ENCODE measurements at regions not wholly inside any gene's neighbourhood (a gene's known extent, or its start where the extent isn't known, plus 50 kb on each side); places are given as distances from the start of the nearest gene placed in this dataset.

- WGBS, 2 donors = 57 to 59% methylated on average over 10 of the region's 10 CpGs
- no peak overlapping the region for H3K27ac ChIP-seq
- no peaks in the 10 kb centered on the region for H3K27me3 ChIP-seq
- FAIRE-seq (no peak), DNase-seq (peak in 1 of 6 donors; percentile 12), ATAC-seq (no peak)
- no peak overlapping the region for H3K4me3 ChIP-seq
- no peaks in the 10 kb centered on the region for H3K4me1 ChIP-seq
- no peaks in the 10 kb centered on the region for H3K9me3 ChIP-seq
- TF ChIP-seq CTCF (IDR thresholded peaks at IDR 0.05) = no peak
- H3K36me3 ChIP-seq = no peaks in the 10 kb centered on the region
- intact Hi-C loops (cut with DNase I) = no loop called here
Observed at GRCh38 chrX:98380556-98380955, 1496.8 kb downstream of the RPA4 start.

- no peaks in the 10 kb centered on the region for H3K4me1 ChIP-seq
- FAIRE-seq (no peak), DNase-seq (no peak), ATAC-seq (no peak)
- TF ChIP-seq CTCF (IDR thresholded peaks at IDR 0.05) = no peak
- no peaks in the 10 kb centered on the region for H3K36me3 ChIP-seq
- H3K9me3 ChIP-seq = no peaks in the 10 kb centered on the region
- H3K27me3 ChIP-seq = peaks cover 0 to 7% (median 0%) of the 10 kb centered on the region in 4 donors
- WGBS, 2 donors = 28 to 38% methylated on average over 1 of the region's 1 CpG
- no peak overlapping the region for H3K4me3 ChIP-seq
- H3K27ac ChIP-seq = no peak overlapping the region
- intact Hi-C loops (cut with DNase I) = no loop called here
Observed at GRCh38 chrX:98398542-98398941, 1514.8 kb downstream of the RPA4 start.

GRCh38 chrX:98405376-98405775 is 1521.7 kb downstream of the RPA4 start:
- 13 to 15% methylated on average over 1 of the region's 1 CpG for WGBS, 2 donors
- intact Hi-C loops (cut with DNase I) = no loop called here
- no peak overlapping the region for H3K27ac ChIP-seq
- H3K9me3 ChIP-seq = no peaks in the 10 kb centered on the region
- TF ChIP-seq CTCF (IDR thresholded peaks at IDR 0.05) = no peak
- H3K4me3 ChIP-seq = no peak overlapping the region
- peaks cover 0 to 10% (median 0%) of the 10 kb centered on the region in 4 donors for H3K27me3 ChIP-seq
- no peaks in the 10 kb centered on the region for H3K4me1 ChIP-seq
- no peaks in the 10 kb centered on the region for H3K36me3 ChIP-seq
- peak in 2 of 4 donors; percentile 19 to 24 for ATAC-seq
- FAIRE-seq = no peak
- no peak for DNase-seq

- intact Hi-C loops (cut with DNase I) = no loop called here
- no peak for DNase-seq
- no peak for ATAC-seq
- 65 to 70% methylated on average over 4 of the region's 4 CpGs for WGBS, 2 donors
- no peaks in the 10 kb centered on the region for H3K4me1 ChIP-seq
- no peak overlapping the region for H3K4me3 ChIP-seq
- no peak for FAIRE-seq
- peaks cover 0 to 15% (median 0%) of the 10 kb centered on the region in 4 donors for H3K27me3 ChIP-seq
- no peak for TF ChIP-seq CTCF (IDR thresholded peaks at IDR 0.05)
- no peaks in the 10 kb centered on the region for H3K36me3 ChIP-seq
- H3K27ac ChIP-seq = no peak overlapping the region
- H3K9me3 ChIP-seq = no peaks in the 10 kb centered on the region
Observed at GRCh38 chrX:98407584-98407983, 1523.9 kb downstream of the RPA4 start.

- Histone ChIP-seq H3K4me3 (no peak overlapping the region), H3K4me1 (no peaks in the 10 kb centered on the region), H3K27me3 (peaks cover 0 to 15% (median 0%) of the 10 kb centered on the region in 4 donors), H3K36me3 (no peaks in the 10 kb centered on the region), H3K27ac (no peak overlapping the region), H3K9me3 (no peaks in the 10 kb centered on the region)
- ATAC-seq = no peak
- no peak for FAIRE-seq
- no peak for TF ChIP-seq CTCF (IDR thresholded peaks at IDR 0.05)
- no peak for DNase-seq
- 55 to 62% methylated on average over 2 of the region's 2 CpGs for WGBS, 2 donors
- intact Hi-C loops (cut with DNase I) = no loop called here
Observed at GRCh38 chrX:98409867-98410266, 1526.2 kb downstream of the RPA4 start.

All from pancreas (tissue), 10 donors.